ENCODE measurements at regions not wholly inside any gene's neighbourhood (a gene's known extent, or its start where the extent isn't known, plus 50 kb on each side); places are given as distances from the start of the nearest gene placed in this dataset.

DNA sequence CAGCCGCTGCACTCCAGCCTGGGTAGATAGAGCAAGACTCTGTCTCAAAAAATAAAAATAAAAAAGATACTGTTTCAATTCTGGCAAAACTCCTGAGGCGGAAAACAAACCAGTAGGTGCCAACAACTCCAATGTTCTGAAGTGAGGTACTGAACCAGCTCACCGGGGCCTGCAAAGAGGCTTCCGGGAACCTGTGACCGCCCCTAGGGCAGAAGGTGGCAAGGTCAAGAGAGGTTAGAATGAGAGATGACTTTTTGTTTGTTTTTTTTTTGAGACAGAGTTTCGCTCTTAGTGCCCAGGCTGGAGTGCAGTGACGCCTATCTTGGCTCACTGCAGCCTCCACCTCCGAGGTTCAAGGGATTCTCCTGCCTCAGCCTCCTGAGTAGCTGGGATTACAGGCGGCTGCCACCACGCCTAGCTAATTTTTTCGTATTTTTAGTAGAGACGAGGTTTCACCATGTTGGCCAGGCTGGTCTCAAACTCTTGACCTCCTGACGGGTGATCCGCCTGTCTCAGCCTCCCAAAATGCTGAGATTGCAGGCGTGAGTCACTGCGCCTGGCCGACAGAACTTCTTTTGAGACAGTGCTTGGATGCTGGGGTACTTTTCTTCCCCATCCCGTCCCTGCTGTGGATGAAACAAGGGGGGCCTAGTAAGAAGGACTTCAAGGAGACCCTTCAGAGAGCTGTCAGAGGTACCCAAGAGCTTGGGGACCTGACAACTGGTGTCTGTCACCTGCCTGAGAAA, 91.9 kb upstream of the SLC25A33 start:
- TF ChIP-seq CTCF (IDR thresholded peaks at IDR 0.05) (no peak), SMC3 (IDR thresholded peaks at IDR 0.05; ENCODE audit: low read depth, low read length) (no peak), RXRA (IDR thresholded peaks at IDR 0.05; ENCODE audit: borderline replicate concordance, low read depth) (no peak), CHD2 (IDR thresholded peaks at IDR 0.05; ENCODE audit: low read length, partially characterized antibody) (no peak), REST (IDR thresholded peaks at IDR 0.05; ENCODE audit: low read depth, low read length) (no peak), RCOR1 (IDR thresholded peaks at IDR 0.05; ENCODE audit: low read length) (no peak), MAX (IDR thresholded peaks at IDR 0.05; ENCODE audit: low read depth) (no peak), PBX3 (IDR thresholded peaks at IDR 0.05) (no peak)
